GM12878 (cell line): ENCODE measurements at regions not wholly inside any gene's neighbourhood (a gene's known extent, or its start where the extent isn't known, plus 50 kb on each side); places are given as distances from the start of the nearest gene placed in this dataset.

ENCODE experiments used
- ATAC-seq: fragments of 200-7000 bp; cut with Tn5 transposase; 3 replicates; pipeline ENCODE4 v1.9.1; 2020; ENCODE audit warnings: mild to moderate bottlenecking, moderate library complexity
- BruUV-seq: library from RNA; stranded (reverse); fragments of 400-500 nt; replicated peaks from 2 replicates; lab custom pipeline; 2021; lab: Mats Ljungman, UMichigan
- CTCF ChIA-PET: fragments of 300-600 bp; sonication (Branson Sonifier 250); formaldehyde crosslinking; extraction: SDS; loops from one replicate; lab custom pipeline; 2021; ENCODE audit warnings: inconsistent platforms; lab: Yijun Ruan, JAX
- POLR2A ChIA-PET: fragments of 350-600 bp; formaldehyde crosslinking; extraction: SDS; loops from one replicate; lab custom pipeline; 2021; ENCODE audit warnings: inconsistent platforms; lab: Charles Lee
- RAD21 ChIA-PET: fragments of 300-600 bp; sonication (Branson Sonifier 250); formaldehyde crosslinking; loops from one replicate; lab custom pipeline; 2023; ENCODE audit warnings: antibody characterized with exemption; ENCODE audit not compliant: unreplicated experiment; lab: Charles Lee
- SMC1A ChIA-PET: fragments of 300-600 bp; sonication (Branson Sonifier 250); formaldehyde crosslinking; loops from one replicate; lab custom pipeline; 2023; ENCODE audit not compliant: unreplicated experiment, uncharacterized antibody; lab: Charles Lee
- DNase-seq: peaks from one replicate; pipeline ENCODE4 v3.0.0-alpha.2; 2011; ENCODE audit warnings: low read depth, low spot score
- FAIRE-seq: peaks from 3 replicates; lab custom pipeline; 2011; peaks lifted over from hg19 to GRCh38; lab: Jason Lieb, UNC
- H2AFZ ChIP-seq: 2 replicates; pipeline ENCODE4 v1.6.0; 2011; ENCODE audit warnings: low read depth, low read length, control low read depth; ENCODE audit not compliant: control insufficient read depth
- H3K27ac ChIP-seq: 2 replicates; pipeline ENCODE4 v1.5.1; 2011; ENCODE audit warnings: control low read depth; ENCODE audit not compliant: control insufficient read depth, insufficient read depth
- H3K27me3 ChIP-seq, 2 experiments: replicated peaks in 1 of 2; 2 replicates each; pipeline versions ENCODE4 v1.6.0 to v1.6.1; 2011; ENCODE audit warnings: low read length in 1 of 2; ENCODE audit not compliant: control insufficient read depth in 2 of 2, insufficient read depth in 2 of 2
- H3K36me3 ChIP-seq, 2 experiments: 2 replicates each; pipeline ENCODE4 v1.5.1; 2011; ENCODE audit warnings: low read length in 1 of 2; ENCODE audit not compliant: control insufficient read depth in 2 of 2, insufficient read depth in 2 of 2
- H3K4me1 ChIP-seq: 2 replicates; pipeline ENCODE4 v1.6.1; 2011; ENCODE audit warnings: mild to moderate bottlenecking, low read length, moderate library complexity, mixed read lengths; ENCODE audit not compliant: control insufficient read depth, insufficient read depth
- H3K4me2 ChIP-seq: 2 replicates; pipeline ENCODE4 v1.6.0; 2011; ENCODE audit warnings: control low read depth; ENCODE audit not compliant: control insufficient read depth, insufficient read depth
- H3K4me3 ChIP-seq: fragments of 200-600 bp; sonication (generic); 2 replicates; pipeline ENCODE4 v1.5.1; 2016
- H3K79me2 ChIP-seq: 2 replicates; pipeline ENCODE4 v1.6.0; 2011; ENCODE audit warnings: low read length; ENCODE audit not compliant: control insufficient read depth, insufficient read depth
- H3K9ac ChIP-seq: 2 replicates; pipeline ENCODE4 v1.8.0; 2011; ENCODE audit warnings: low read length, control low read depth, mixed read lengths; ENCODE audit not compliant: control insufficient read depth, insufficient read depth
- H3K9me3 ChIP-seq: replicated peaks from 3 replicates; pipeline ENCODE4 v1.5.1; 2011; ENCODE audit warnings: mild to moderate bottlenecking, low read length; ENCODE audit not compliant: control insufficient read depth, insufficient read depth
- H4K20me1 ChIP-seq: 2 replicates; pipeline ENCODE4 v1.6.0; 2011; ENCODE audit not compliant: control insufficient read depth, insufficient read depth
- EP300 ChIP-seq, 2 experiments: fragments of 150-350 bp in 1 of 2; IDR thresholded peaks; 2 replicates each; pipeline ENCODE4 v1.6.1; 2011 to 2012; ENCODE audit warnings: low read depth in 2 of 2, low read length in 2 of 2, borderline replicate concordance in 1 of 2, improper control_type of control experiment in 1 of 2, inconsistent platforms in 1 of 2; ENCODE audit not compliant: control insufficient read depth in 1 of 2
- WGBS: methylation state at CpG from one replicate; pipeline ENCODE4 v1.1.6; 2016; ENCODE audit warnings: low lambda C conversion rate; ENCODE audit not compliant: insufficient replicate concordance, insufficient coverage; ENCODE audit errors: missing lambda C conversion rate; 5-methylcytosine and 5-hydroxymethylcytosine counted together
- in situ Hi-C: fragments of 300-500 bp; cut with MboI; formaldehyde crosslinking; loops from 9 replicates; pipeline ENCODE4 v1.14.3; 2018; ENCODE audit warnings: mixed read lengths
- intact Hi-C: fragments of 100-400 bp; cut with micrococcal nuclease; formaldehyde crosslinking; loops from one replicate; pipeline ENCODE4 v1.14.2; 2022; ENCODE audit not compliant: unreplicated experiment
- TF ChIP-seq, protein P1 (sequence below): fragments of 450-650 bp; IDR thresholded peaks from 2 replicates; pipeline ENCODE4 v1.6.1; 2017; ENCODE audit warnings: mild to moderate bottlenecking, moderate library complexity
- TF ChIP-seq, protein P2 (sequence below): IDR thresholded peaks from 2 replicates; pipeline ENCODE4 v1.6.1; 2012; ENCODE audit warnings: improper control_type of control experiment, low read depth, low read length; ENCODE audit not compliant: insufficient replicate concordance
- TF ChIP-seq, protein P3 (sequence below): IDR thresholded peaks from 2 replicates; pipeline ENCODE4 v1.6.1; 2011; ENCODE audit warnings: borderline replicate concordance, low read depth, mild to moderate bottlenecking, moderate library complexity, mixed read lengths, low read length; ENCODE audit not compliant: insufficient read depth; ENCODE audit errors: extremely low read length

DNA sequence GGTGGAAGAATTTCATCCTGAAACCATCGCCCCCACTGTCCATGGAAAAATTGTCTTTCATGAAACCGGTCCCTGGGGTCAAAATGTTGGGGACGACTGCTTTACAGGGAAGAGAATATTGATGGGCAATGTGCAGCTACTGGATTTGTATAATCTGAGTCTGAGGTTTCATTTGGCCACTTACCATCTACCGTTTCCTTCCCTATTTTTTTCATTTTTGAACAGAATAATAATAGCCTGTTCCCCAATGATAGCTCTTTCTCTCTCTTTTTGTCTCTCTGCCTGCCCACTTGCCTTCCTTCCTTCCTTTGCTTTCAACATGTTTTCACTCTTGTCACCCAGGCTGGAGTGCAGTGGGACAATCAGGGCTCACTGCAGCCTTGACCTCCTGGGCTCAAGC lies 78.3 kb upstream of the TLK1 start (continued):
- TF ChIP-seq, protein P1, sequence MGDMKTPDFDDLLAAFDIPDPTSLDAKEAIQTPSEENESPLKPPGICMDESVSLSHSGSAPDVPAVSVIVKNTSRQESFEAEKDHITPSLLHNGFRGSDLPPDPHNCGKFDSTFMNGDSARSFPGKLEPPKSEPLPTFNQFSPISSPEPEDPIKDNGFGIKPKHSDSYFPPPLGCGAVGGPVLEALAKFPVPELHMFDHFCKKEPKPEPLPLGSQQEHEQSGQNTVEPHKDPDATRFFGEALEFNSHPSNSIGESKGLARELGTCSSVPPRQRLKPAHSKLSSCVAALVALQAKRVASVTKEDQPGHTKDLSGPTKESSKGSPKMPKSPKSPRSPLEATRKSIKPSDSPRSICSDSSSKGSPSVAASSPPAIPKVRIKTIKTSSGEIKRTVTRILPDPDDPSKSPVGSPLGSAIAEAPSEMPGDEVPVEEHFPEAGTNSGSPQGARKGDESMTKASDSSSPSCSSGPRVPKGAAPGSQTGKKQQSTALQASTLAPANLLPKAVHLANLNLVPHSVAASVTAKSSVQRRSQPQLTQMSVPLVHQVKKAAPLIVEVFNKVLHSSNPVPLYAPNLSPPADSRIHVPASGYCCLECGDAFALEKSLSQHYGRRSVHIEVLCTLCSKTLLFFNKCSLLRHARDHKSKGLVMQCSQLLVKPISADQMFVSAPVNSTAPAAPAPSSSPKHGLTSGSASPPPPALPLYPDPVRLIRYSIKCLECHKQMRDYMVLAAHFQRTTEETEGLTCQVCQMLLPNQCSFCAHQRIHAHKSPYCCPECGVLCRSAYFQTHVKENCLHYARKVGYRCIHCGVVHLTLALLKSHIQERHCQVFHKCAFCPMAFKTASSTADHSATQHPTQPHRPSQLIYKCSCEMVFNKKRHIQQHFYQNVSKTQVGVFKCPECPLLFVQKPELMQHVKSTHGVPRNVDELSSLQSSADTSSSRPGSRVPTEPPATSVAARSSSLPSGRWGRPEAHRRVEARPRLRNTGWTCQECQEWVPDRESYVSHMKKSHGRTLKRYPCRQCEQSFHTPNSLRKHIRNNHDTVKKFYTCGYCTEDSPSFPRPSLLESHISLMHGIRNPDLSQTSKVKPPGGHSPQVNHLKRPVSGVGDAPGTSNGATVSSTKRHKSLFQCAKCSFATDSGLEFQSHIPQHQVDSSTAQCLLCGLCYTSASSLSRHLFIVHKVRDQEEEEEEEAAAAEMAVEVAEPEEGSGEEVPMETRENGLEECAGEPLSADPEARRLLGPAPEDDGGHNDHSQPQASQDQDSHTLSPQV, result no peak

DNA sequence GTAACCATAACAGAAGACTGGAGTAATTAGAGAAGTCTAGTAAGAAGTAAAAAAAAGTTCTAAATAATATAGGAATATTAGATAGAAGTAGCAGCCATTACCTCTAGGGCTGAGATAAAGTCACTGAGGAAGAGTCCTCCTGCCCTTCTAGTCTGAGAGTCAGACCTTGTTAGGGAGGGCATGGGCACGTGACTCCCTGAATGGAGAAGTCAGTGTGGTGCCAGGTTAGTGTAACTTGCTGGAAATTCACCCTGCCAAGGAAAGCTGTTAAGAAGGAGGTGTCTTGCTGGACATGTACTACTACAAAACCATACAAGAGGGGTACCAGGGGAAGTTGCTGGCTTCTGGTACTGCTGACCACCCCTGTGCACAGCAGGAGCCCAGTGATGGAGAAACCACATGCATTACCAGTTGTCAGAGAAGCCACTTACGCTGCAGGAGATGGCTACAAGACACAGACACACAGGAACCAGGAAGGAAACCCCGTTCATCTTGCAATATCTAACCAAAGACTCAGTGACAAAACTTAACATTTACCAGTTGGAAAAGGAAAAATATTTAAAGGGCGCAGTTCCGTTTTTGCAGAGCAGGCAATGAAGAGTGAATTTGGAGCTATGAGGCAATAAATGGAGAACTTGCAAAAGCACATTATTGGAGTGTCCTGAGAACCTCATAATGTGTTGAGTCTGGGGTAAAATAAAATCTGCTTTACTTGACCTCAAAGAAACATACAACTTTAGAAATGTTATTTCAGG lies 77.2 kb upstream of the TLK1 start:
- Histone ChIP-seq H3K4me1 (no peaks in the 10 kb centered on the region), H3K36me3 (no peaks in the 10 kb centered on the region), H3K9me3 (no peaks in the 10 kb centered on the region), H3K9ac (no peak overlapping the region), H3K27me3 (no peaks in the 10 kb centered on the region), H3K79me2 (no peaks in the 10 kb centered on the region), H3K27ac (no peak overlapping the region), H2AFZ (no peak overlapping the region; the same call in 1 of the 2 replicates), H3K4me2 (no peak overlapping the region), H3K4me3 (no peak overlapping the region), H4K20me1 (no peaks in the 10 kb centered on the region)
- DNase-seq (no peak), ATAC-seq (no peak), FAIRE-seq (no peak)
- ChIA-PET POLR2A (no interaction called here), RAD21 (no interaction called here), CTCF (interaction anchor here (1.0 kb wide), 1 partner anchor 9 kb away, joined by 4 read pairs; no protein-coding TSS in a partner anchor), SMC1A (interaction anchor here (1.0 to 1.8 kb wide), 4 partner anchors 9 to 86 kb away, joined by 3 to 4 read pairs (median 4); no protein-coding TSS in a partner anchor)
- TF ChIP-seq, protein P2, sequence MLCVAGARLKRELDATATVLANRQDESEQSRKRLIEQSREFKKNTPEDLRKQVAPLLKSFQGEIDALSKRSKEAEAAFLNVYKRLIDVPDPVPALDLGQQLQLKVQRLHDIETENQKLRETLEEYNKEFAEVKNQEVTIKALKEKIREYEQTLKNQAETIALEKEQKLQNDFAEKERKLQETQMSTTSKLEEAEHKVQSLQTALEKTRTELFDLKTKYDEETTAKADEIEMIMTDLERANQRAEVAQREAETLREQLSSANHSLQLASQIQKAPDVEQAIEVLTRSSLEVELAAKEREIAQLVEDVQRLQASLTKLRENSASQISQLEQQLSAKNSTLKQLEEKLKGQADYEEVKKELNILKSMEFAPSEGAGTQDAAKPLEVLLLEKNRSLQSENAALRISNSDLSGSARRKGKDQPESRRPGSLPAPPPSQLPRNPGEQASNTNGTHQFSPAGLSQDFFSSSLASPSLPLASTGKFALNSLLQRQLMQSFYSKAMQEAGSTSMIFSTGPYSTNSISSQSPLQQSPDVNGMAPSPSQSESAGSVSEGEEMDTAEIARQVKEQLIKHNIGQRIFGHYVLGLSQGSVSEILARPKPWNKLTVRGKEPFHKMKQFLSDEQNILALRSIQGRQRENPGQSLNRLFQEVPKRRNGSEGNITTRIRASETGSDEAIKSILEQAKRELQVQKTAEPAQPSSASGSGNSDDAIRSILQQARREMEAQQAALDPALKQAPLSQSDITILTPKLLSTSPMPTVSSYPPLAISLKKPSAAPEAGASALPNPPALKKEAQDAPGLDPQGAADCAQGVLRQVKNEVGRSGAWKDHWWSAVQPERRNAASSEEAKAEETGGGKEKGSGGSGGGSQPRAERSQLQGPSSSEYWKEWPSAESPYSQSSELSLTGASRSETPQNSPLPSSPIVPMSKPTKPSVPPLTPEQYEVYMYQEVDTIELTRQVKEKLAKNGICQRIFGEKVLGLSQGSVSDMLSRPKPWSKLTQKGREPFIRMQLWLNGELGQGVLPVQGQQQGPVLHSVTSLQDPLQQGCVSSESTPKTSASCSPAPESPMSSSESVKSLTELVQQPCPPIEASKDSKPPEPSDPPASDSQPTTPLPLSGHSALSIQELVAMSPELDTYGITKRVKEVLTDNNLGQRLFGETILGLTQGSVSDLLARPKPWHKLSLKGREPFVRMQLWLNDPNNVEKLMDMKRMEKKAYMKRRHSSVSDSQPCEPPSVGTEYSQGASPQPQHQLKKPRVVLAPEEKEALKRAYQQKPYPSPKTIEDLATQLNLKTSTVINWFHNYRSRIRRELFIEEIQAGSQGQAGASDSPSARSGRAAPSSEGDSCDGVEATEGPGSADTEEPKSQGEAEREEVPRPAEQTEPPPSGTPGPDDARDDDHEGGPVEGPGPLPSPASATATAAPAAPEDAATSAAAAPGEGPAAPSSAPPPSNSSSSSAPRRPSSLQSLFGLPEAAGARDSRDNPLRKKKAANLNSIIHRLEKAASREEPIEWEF, result no peak
- TF ChIP-seq, protein P3, sequence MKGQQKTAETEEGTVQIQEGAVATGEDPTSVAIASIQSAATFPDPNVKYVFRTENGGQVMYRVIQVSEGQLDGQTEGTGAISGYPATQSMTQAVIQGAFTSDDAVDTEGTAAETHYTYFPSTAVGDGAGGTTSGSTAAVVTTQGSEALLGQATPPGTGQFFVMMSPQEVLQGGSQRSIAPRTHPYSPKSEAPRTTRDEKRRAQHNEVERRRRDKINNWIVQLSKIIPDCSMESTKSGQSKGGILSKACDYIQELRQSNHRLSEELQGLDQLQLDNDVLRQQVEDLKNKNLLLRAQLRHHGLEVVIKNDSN, result peak; percentile 13
- TF ChIP-seq EP300 (IDR thresholded peaks at IDR 0.05; ENCODE audit: borderline replicate concordance in 1 of 2, control insufficient read depth in 1 of 2, low read depth in 2 of 2, low read length in 2 of 2), result no peak
- BruUV-seq, result no TSS peak
- 70% methylated on average over 5 of the region's 5 CpGs for WGBS
- in situ Hi-C loops (no loop called here), intact Hi-C loops (no loop called here)
